ENCODE measurements at regions not wholly inside any gene's neighbourhood (a gene's known extent, or its start where the extent isn't known, plus 50 kb on each side); places are given as distances from the start of the nearest gene placed in this dataset.

DNA sequence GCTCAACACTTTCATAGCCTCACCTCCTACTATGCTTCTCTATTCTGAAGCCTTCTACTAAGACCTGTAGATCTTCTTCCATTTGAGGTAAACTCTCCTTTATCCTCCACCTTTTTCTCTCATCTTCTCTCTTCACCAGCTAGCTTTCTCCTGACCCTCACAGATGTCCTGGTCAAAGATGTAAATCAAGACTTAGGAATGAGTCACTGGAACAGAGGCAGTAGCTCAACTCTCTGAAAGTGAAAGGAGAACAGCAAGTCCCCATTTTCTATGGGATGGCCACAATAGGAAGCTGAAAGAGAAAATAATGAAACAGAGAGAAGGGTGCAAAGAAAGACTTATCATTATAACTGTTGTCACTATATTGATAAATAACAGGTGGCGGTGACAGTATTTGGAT, 86.1 kb upstream of the DOCK9 start:
- TF ChIP-seq, protein P1, sequence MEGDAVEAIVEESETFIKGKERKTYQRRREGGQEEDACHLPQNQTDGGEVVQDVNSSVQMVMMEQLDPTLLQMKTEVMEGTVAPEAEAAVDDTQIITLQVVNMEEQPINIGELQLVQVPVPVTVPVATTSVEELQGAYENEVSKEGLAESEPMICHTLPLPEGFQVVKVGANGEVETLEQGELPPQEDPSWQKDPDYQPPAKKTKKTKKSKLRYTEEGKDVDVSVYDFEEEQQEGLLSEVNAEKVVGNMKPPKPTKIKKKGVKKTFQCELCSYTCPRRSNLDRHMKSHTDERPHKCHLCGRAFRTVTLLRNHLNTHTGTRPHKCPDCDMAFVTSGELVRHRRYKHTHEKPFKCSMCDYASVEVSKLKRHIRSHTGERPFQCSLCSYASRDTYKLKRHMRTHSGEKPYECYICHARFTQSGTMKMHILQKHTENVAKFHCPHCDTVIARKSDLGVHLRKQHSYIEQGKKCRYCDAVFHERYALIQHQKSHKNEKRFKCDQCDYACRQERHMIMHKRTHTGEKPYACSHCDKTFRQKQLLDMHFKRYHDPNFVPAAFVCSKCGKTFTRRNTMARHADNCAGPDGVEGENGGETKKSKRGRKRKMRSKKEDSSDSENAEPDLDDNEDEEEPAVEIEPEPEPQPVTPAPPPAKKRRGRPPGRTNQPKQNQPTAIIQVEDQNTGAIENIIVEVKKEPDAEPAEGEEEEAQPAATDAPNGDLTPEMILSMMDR (IDR thresholded peaks at IDR 0.05): no peak
- TF ChIP-seq POLR2A (IDR thresholded peaks at IDR 0.05): no peak

All from breast epithelium (tissue), 3 donors.